ENCODE measurements at regions not wholly inside any gene's neighbourhood (a gene's known extent, or its start where the extent isn't known, plus 50 kb on each side); places are given as distances from the start of the nearest gene placed in this dataset.
A peak's percentile ranks its signal among the peaks of the same experiment; 100 is the strongest.

GRCh38 chr6:81988446-81988845, 236.0 kb upstream of the TENT5A start:
- Histone ChIP-seq H3K27me3 (ENCODE audit: control insufficient read depth, insufficient read depth, low read length) (no peaks in the 10 kb centered on the region), H3K4me3 (ENCODE audit: low read depth, low read length) (no peak overlapping the region), H3K27ac (ENCODE audit: low read depth, low read length) (no peak overlapping the region), H3K9me3 (ENCODE audit: control insufficient read depth, insufficient read depth, low read length) (no peaks in the 10 kb centered on the region)
- no peak for TF ChIP-seq CTCF (IDR thresholded peaks at IDR 0.05; ENCODE audit: low read depth, low read length)
- DNase-seq (ENCODE audit: low read depth, low spot score), result no peak
- POLR2A ChIA-PET, result no interaction called here
- CTCF ChIA-PET, result no interaction called here

GRCh38 chr6:81987293-81987692, 234.8 kb upstream of the TENT5A start:
- no peaks in the 10 kb centered on the region for H3K9me3 ChIP-seq (ENCODE audit: control insufficient read depth, insufficient read depth, low read length)
- no peaks in the 10 kb centered on the region for H3K27me3 ChIP-seq (ENCODE audit: control insufficient read depth, insufficient read depth, low read length)
- CTCF ChIA-PET, result no interaction called here
- DNase-seq (ENCODE audit: low read depth, low spot score), result no peak
- no peak overlapping the region for H3K4me3 ChIP-seq (ENCODE audit: low read depth, low read length)
- POLR2A ChIA-PET, result no interaction called here
- TF ChIP-seq CTCF (IDR thresholded peaks at IDR 0.05; ENCODE audit: low read depth, low read length), result no peak
- no peak overlapping the region for H3K27ac ChIP-seq (ENCODE audit: low read depth, low read length)

GRCh38 chr6:81985191-81985590, 232.7 kb upstream of the TENT5A start:
- Histone ChIP-seq H3K27ac (ENCODE audit: low read depth, low read length) (no peak overlapping the region), H3K9me3 (ENCODE audit: control insufficient read depth, insufficient read depth, low read length) (no peaks in the 10 kb centered on the region), H3K4me3 (ENCODE audit: low read depth, low read length) (no peak overlapping the region), H3K27me3 (ENCODE audit: control insufficient read depth, insufficient read depth, low read length) (no peaks in the 10 kb centered on the region)
- DNase-seq (ENCODE audit: low read depth, low spot score), result no peak
- CTCF ChIA-PET, result interaction anchor here (0.7 to 1.3 kb wide), 2 partner anchors 9 to 56 kb away, joined by 3 read pairs; no protein-coding TSS in a partner anchor
- TF ChIP-seq CTCF (IDR thresholded peaks at IDR 0.05; ENCODE audit: low read depth, low read length), result no peak
- POLR2A ChIA-PET, result no interaction called here

GRCh38 chr6:81984599-81984998, 232.1 kb upstream of the TENT5A start:
- H3K27ac ChIP-seq (ENCODE audit: low read depth, low read length), result no peak overlapping the region
- TF ChIP-seq CTCF (IDR thresholded peaks at IDR 0.05; ENCODE audit: low read depth, low read length), result no peak
- no peak for DNase-seq (ENCODE audit: low read depth, low spot score)
- H3K4me3 ChIP-seq (ENCODE audit: low read depth, low read length), result no peak overlapping the region
- H3K27me3 ChIP-seq (ENCODE audit: control insufficient read depth, insufficient read depth, low read length), result no peaks in the 10 kb centered on the region
- POLR2A ChIA-PET, result no interaction called here
- no peaks in the 10 kb centered on the region for H3K9me3 ChIP-seq (ENCODE audit: control insufficient read depth, insufficient read depth, low read length)
- CTCF ChIA-PET, result interaction anchor here (0.7 kb wide), 1 partner anchor 8 kb away, joined by 3 read pairs; no protein-coding TSS in a partner anchor

GRCh38 chr6:81981812-81982211, 229.3 kb upstream of the TENT5A start:
- H3K27ac ChIP-seq (ENCODE audit: low read depth, low read length), result no peak overlapping the region
- no peaks in the 10 kb centered on the region for H3K9me3 ChIP-seq (ENCODE audit: control insufficient read depth, insufficient read depth, low read length)
- ChIA-PET CTCF (no interaction called here), POLR2A (no interaction called here)
- H3K27me3 ChIP-seq (ENCODE audit: control insufficient read depth, insufficient read depth, low read length), result no peaks in the 10 kb centered on the region
- DNase-seq (ENCODE audit: low read depth, low spot score), result peak; percentile 37
- H3K4me3 ChIP-seq (ENCODE audit: low read depth, low read length), result peak overlapping the region; percentile 2; the same call in 1 of the 2 replicates
- no peak for TF ChIP-seq CTCF (IDR thresholded peaks at IDR 0.05; ENCODE audit: low read depth, low read length)

Measured in AG04450 (cell line).